ENCODE measurements at regions not wholly inside any gene's neighbourhood (a gene's known extent, or its start where the extent isn't known, plus 50 kb on each side); places are given as distances from the start of the nearest gene placed in this dataset.

DNA sequence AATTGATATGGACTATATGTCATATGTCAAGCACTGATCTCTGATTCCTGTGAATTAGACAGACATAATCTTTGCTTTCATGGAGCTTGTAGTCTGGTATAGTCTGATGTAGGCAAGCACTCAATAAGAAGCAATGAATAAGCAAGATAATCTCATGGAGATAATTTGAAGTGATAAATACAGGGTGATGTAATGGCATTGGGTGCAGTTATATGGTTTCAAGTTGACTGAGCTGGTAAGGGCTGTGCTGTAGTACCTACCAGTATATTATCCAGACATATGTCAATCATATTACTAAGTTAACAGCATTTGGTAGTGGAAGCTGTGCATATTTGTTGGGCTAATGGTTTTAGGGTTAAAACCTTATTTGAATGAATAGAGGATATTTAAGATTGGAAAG, 117.5 kb upstream of the PRPS1L1 start:
- Histone ChIP-seq H3K9me1 (ENCODE audit: insufficient read depth, low read length) (no peaks in the 10 kb centered on the region), H3K27ac (ENCODE audit: insufficient read depth, low read length) (no peak overlapping the region), H3K4me3 (ENCODE audit: insufficient read depth, low read depth, low read length) (no peak overlapping the region), H3K27me3 (ENCODE audit: control insufficient read depth, insufficient read depth, low read length) (peaks cover 2% of the 10 kb centered on the region; the same call in 1 of the 2 replicates), H2BK120ac (ENCODE audit: low read depth, low read length) (no peak overlapping the region), H2AK5ac (ENCODE audit: low read depth, low read length) (no peak overlapping the region), H3K4me1 (ENCODE audit: control insufficient read depth, insufficient read depth, low read length) (no peaks in the 10 kb centered on the region), H3K36me3 (ENCODE audit: control insufficient read depth, insufficient read depth, low read length) (no peaks in the 10 kb centered on the region), H2BK15ac (ENCODE audit: low read depth, low read length) (no peak overlapping the region), H3K4me2 (ENCODE audit: low read depth, low read length) (no peak overlapping the region), H3K4ac (ENCODE audit: low read depth, low read length) (no peak overlapping the region), H3K14ac (replicated peaks; ENCODE audit: low read depth, low read length) (no peak overlapping the region), H2BK20ac (ENCODE audit: low read depth, low read length) (no peak overlapping the region), H4K5ac (ENCODE audit: low read depth, low read length) (no peak overlapping the region), H3K9me3 (ENCODE audit: control insufficient read depth, insufficient read depth, low read length) (no peaks in the 10 kb centered on the region), H3K18ac (ENCODE audit: low read depth, low read length) (no peak overlapping the region), H3K56ac (ENCODE audit: extremely low read depth, insufficient read depth, low read length) (no peak overlapping the region), H2BK5ac (ENCODE audit: low read depth, low read length, poor library complexity, severe bottlenecking) (no peak overlapping the region), H4K91ac (ENCODE audit: insufficient read depth, low read depth, low read length) (no peak overlapping the region), H3K79me1 (ENCODE audit: low read depth in 1 of 2, low read length in 2 of 2) (no peaks in the 10 kb centered on the region), H3K9ac (ENCODE audit: low read depth, low read length) (no peak overlapping the region), H3K23ac (ENCODE audit: low read depth, low read length) (no peak overlapping the region), H2AFZ (replicated peaks; ENCODE audit: low read length, poor library complexity) (no peak overlapping the region), H2AK9ac (replicated peaks; ENCODE audit: low read depth, low read length, poor library complexity) (no peak overlapping the region), H4K20me1 (ENCODE audit: insufficient read depth, low read length) (no peaks in the 10 kb centered on the region), H4K8ac (ENCODE audit: low read depth in 2 of 2, low read length in 2 of 2) (no peak overlapping the region)
- TF ChIP-seq, protein P1, sequence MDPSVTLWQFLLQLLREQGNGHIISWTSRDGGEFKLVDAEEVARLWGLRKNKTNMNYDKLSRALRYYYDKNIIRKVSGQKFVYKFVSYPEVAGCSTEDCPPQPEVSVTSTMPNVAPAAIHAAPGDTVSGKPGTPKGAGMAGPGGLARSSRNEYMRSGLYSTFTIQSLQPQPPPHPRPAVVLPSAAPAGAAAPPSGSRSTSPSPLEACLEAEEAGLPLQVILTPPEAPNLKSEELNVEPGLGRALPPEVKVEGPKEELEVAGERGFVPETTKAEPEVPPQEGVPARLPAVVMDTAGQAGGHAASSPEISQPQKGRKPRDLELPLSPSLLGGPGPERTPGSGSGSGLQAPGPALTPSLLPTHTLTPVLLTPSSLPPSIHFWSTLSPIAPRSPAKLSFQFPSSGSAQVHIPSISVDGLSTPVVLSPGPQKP (IDR thresholded peaks at IDR 0.05; ENCODE audit: borderline replicate concordance, low read depth, low read length), result no peak
- no peak for TF ChIP-seq RAD21 (IDR thresholded peaks at IDR 0.05; ENCODE audit: low read length)
- no peak for TF ChIP-seq POLR2A (IDR thresholded peaks at IDR 0.05; ENCODE audit: low read depth, low read length)
- no peak for TF ChIP-seq CHD1 (IDR thresholded peaks at IDR 0.05; ENCODE audit: low read depth, low read length)
- no peak for TF ChIP-seq MXI1 (IDR thresholded peaks at IDR 0.05; ENCODE audit: borderline replicate concordance, low read depth, low read length)
- TF ChIP-seq RCOR1 (IDR thresholded peaks at IDR 0.05; ENCODE audit: insufficient replicate concordance, low read length), result no peak
- TF ChIP-seq RFX5 (IDR thresholded peaks at IDR 0.05; ENCODE audit: low read depth, low read length), result no peak
- no peak for TF ChIP-seq BHLHE40 (IDR thresholded peaks at IDR 0.05; ENCODE audit: low read depth, low read length)
- TF ChIP-seq, protein P2, sequence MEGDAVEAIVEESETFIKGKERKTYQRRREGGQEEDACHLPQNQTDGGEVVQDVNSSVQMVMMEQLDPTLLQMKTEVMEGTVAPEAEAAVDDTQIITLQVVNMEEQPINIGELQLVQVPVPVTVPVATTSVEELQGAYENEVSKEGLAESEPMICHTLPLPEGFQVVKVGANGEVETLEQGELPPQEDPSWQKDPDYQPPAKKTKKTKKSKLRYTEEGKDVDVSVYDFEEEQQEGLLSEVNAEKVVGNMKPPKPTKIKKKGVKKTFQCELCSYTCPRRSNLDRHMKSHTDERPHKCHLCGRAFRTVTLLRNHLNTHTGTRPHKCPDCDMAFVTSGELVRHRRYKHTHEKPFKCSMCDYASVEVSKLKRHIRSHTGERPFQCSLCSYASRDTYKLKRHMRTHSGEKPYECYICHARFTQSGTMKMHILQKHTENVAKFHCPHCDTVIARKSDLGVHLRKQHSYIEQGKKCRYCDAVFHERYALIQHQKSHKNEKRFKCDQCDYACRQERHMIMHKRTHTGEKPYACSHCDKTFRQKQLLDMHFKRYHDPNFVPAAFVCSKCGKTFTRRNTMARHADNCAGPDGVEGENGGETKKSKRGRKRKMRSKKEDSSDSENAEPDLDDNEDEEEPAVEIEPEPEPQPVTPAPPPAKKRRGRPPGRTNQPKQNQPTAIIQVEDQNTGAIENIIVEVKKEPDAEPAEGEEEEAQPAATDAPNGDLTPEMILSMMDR (conservative IDR thresholded peaks at IDR 0.05; ENCODE audit: low read depth, low read length), result no peak
- TF ChIP-seq, protein P3, sequence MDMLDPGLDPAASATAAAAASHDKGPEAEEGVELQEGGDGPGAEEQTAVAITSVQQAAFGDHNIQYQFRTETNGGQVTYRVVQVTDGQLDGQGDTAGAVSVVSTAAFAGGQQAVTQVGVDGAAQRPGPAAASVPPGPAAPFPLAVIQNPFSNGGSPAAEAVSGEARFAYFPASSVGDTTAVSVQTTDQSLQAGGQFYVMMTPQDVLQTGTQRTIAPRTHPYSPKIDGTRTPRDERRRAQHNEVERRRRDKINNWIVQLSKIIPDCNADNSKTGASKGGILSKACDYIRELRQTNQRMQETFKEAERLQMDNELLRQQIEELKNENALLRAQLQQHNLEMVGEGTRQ (IDR thresholded peaks at IDR 0.05; ENCODE audit: low read depth, low read length), result no peak
- TF ChIP-seq FOS (IDR thresholded peaks at IDR 0.05; ENCODE audit: low read depth, low read length), result no peak
- no peak for TF ChIP-seq CEBPB (IDR thresholded peaks at IDR 0.05; ENCODE audit: low read depth, low read length)
- TF ChIP-seq NFE2L2 (IDR thresholded peaks at IDR 0.05; ENCODE audit: low read depth, low read length), result no peak
- no peak for TF ChIP-seq SMC3 (IDR thresholded peaks at IDR 0.05; ENCODE audit: low read depth, low read length)
- TF ChIP-seq MAZ (IDR thresholded peaks at IDR 0.05; ENCODE audit: borderline replicate concordance, low read depth, low read length), result no peak
- TF ChIP-seq MAFK (IDR thresholded peaks at IDR 0.05; ENCODE audit: low read depth, low read length), result no peak
- ATAC-seq (ENCODE audit: low read depth), result no peak
- DNase-seq, result no peak
- in situ Hi-C loops (cut with MboI; ENCODE audit: low sequenced_read_pairs), result no loop called here
- ChIA-PET CTCF (interaction anchor here (0.6 kb wide), 1 partner anchor 31 kb away, joined by 6 read pairs; no protein-coding TSS in a partner anchor), POLR2A (ENCODE audit: unreplicated experiment) (interaction anchor here (0.7 kb wide), 1 partner anchor 31 kb away, joined by 3 read pairs; no protein-coding TSS in a partner anchor)
- BruUV-seq (replicated peaks), result no TSS peak
- dilution Hi-C loops (cut with HindIII; ENCODE audit: low sequenced_read_pairs, unreplicated experiment), result no loop called here
- intact Hi-C loops (cut with micrococcal nuclease), result no loop called here

All from IMR-90 (cell line).